ENCODE measurements at regions not wholly inside any gene's neighbourhood (a gene's known extent, or its start where the extent isn't known, plus 50 kb on each side); places are given as distances from the start of the nearest gene placed in this dataset.

GRCh38 chr11:25535467-25536272, 796.3 kb upstream of the ANO3 start:
- BruUV-seq (replicated peaks) = no TSS peak
- H3K36me3 ChIP-seq (ENCODE audit: control insufficient read depth in 1 of 2, insufficient read depth in 2 of 2, low read length in 2 of 2) = no peaks in the 10 kb centered on the region
- intact Hi-C loops (cut with micrococcal nuclease) = no loop called here
- no peak overlapping the region for H3K9ac ChIP-seq (ENCODE audit: low read length)
- H3K4me1 ChIP-seq (ENCODE audit: control insufficient read depth in 1 of 2, insufficient read depth in 2 of 2, low read length in 2 of 2) = no peaks in the 10 kb centered on the region
- H3K4me3 ChIP-seq (replicated peaks in 1 of 2; ENCODE audit: low read depth in 1 of 2, low read length in 2 of 2) = no peak overlapping the region
- no peak for DNase-seq (ENCODE audit: low read depth, low spot score)
- ChIA-PET RAD21 (ENCODE audit: low non-redundant PET in 1 of 2, low total read pairs in 2 of 2, uncharacterized antibody in 2 of 2, unreplicated experiment in 2 of 2) (no interaction called here), CTCF (no interaction called here), POLR2A (no interaction called here)
- H3K9me2 ChIP-seq (ENCODE audit: insufficient read depth) = no peaks in the 10 kb centered on the region
- H2AFZ ChIP-seq (ENCODE audit: low read depth, low read length, poor library complexity, severe bottlenecking) = no peak overlapping the region
- H3K4me2 ChIP-seq (ENCODE audit: low read length) = no peak overlapping the region
- no peaks in the 10 kb centered on the region for H3K79me2 ChIP-seq (ENCODE audit: insufficient read depth, low read length)
- H4K20me1 ChIP-seq (ENCODE audit: insufficient read depth) = no peaks in the 10 kb centered on the region
- no peaks in the 10 kb centered on the region for H3K27me3 ChIP-seq (ENCODE audit: insufficient read depth, low read length)
- H3K27ac ChIP-seq (ENCODE audit: low read depth, low read length) = no peak overlapping the region
- no peak for TF ChIP-seq SIN3A (IDR thresholded peaks at IDR 0.05; ENCODE audit: low read depth)
- H3K9me3 ChIP-seq (ENCODE audit: control insufficient read depth in 1 of 2, insufficient read depth in 1 of 2, low read depth in 1 of 2, low read length in 2 of 2) = peaks cover 9 to 13% of the 10 kb centered on the region in 2 experiments; a peak in 2 of 4 replicates
- no peak for ATAC-seq

DNA sequence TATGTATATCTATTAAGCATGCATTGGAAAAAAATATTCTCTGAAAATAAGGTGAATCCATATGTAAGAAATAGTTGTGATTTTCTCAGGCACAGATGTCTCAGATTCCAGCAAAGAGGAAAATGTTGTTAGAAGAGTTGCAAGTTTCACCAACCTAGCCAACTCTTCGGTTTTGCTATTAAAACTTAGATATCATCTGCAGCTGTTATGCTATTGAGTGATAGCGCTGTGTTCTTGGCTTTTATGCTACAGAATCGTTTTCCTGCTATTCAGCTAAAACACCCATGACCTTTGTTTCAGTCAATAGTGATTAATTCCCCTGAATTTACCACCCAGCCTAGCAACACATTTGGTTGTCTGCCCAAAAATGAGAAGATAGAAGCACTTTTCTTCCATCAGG, 795.6 kb upstream of the ANO3 start:
- H3K4me1 ChIP-seq (ENCODE audit: control insufficient read depth in 1 of 2, insufficient read depth in 2 of 2, low read length in 2 of 2) = no peaks in the 10 kb centered on the region
- ChIA-PET CTCF (no interaction called here), POLR2A (no interaction called here), RAD21 (ENCODE audit: low non-redundant PET in 1 of 2, low total read pairs in 2 of 2, uncharacterized antibody in 2 of 2, unreplicated experiment in 2 of 2) (no interaction called here)
- H3K9ac ChIP-seq (ENCODE audit: low read length) = no peak overlapping the region
- no peak overlapping the region for H3K4me2 ChIP-seq (ENCODE audit: low read length)
- H3K27me3 ChIP-seq (ENCODE audit: insufficient read depth, low read length) = no peaks in the 10 kb centered on the region
- no peaks in the 10 kb centered on the region for H4K20me1 ChIP-seq (ENCODE audit: insufficient read depth)
- intact Hi-C loops (cut with micrococcal nuclease) = no loop called here
- no peak overlapping the region for H2AFZ ChIP-seq (ENCODE audit: low read depth, low read length, poor library complexity, severe bottlenecking)
- no peak overlapping the region for H3K4me3 ChIP-seq (replicated peaks in 1 of 2; ENCODE audit: low read depth in 1 of 2, low read length in 2 of 2)
- BruUV-seq (replicated peaks) = no TSS peak
- peaks cover 9 to 13% of the 10 kb centered on the region in 2 experiments; a peak in 2 of 4 replicates for H3K9me3 ChIP-seq (ENCODE audit: control insufficient read depth in 1 of 2, insufficient read depth in 1 of 2, low read depth in 1 of 2, low read length in 2 of 2)
- DNase-seq (ENCODE audit: low read depth, low spot score) = no peak
- H3K27ac ChIP-seq (ENCODE audit: low read depth, low read length) = no peak overlapping the region
- no peaks in the 10 kb centered on the region for H3K36me3 ChIP-seq (ENCODE audit: control insufficient read depth in 1 of 2, insufficient read depth in 2 of 2, low read length in 2 of 2)
- H3K9me2 ChIP-seq (ENCODE audit: insufficient read depth) = no peaks in the 10 kb centered on the region
- TF ChIP-seq SP1 (IDR thresholded peaks at IDR 0.05; ENCODE audit: low read depth) (no peak), TCF7L2 (IDR thresholded peaks at IDR 0.05; ENCODE audit: borderline replicate concordance, extremely low read depth, insufficient read depth, insufficient read length) (no peak), RAD21 (IDR thresholded peaks at IDR 0.05; ENCODE audit: low read depth) (no peak), FOSL1 (IDR thresholded peaks at IDR 0.05; ENCODE audit: low read depth) (no peak), EGR1 (IDR thresholded peaks at IDR 0.05; ENCODE audit: low read depth) (no peak), ATF3 (IDR thresholded peaks at IDR 0.05) (no peak), POLR2AphosphoS5 (IDR thresholded peaks at IDR 0.05; ENCODE audit: low read depth, low read length) (no peak), CEBPB (IDR thresholded peaks at IDR 0.05; ENCODE audit: low read depth) (no peak), JUND (IDR thresholded peaks at IDR 0.05) (no peak), ZFX (IDR thresholded peaks at IDR 0.05) (no peak), ZNF274 (IDR thresholded peaks at IDR 0.05; ENCODE audit: low read depth, low read length) (no peak), SIN3A (IDR thresholded peaks at IDR 0.05; ENCODE audit: low read depth) (no peak), YY1 (IDR thresholded peaks at IDR 0.05; ENCODE audit: extremely low read depth, insufficient replicate concordance, low read depth, low read length) (no peak)
- TF ChIP-seq, protein P1, sequence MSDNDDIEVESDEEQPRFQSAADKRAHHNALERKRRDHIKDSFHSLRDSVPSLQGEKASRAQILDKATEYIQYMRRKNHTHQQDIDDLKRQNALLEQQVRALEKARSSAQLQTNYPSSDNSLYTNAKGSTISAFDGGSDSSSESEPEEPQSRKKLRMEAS (IDR thresholded peaks at IDR 0.05) = no peak
- ATAC-seq = no peak
- H3K79me2 ChIP-seq (ENCODE audit: insufficient read depth, low read length) = no peaks in the 10 kb centered on the region

Measured in HCT116 (cell line).